ENCODE measurements at regions not wholly inside any gene's neighbourhood (a gene's known extent, or its start where the extent isn't known, plus 50 kb on each side); places are given as distances from the start of the nearest gene placed in this dataset.

DNA sequence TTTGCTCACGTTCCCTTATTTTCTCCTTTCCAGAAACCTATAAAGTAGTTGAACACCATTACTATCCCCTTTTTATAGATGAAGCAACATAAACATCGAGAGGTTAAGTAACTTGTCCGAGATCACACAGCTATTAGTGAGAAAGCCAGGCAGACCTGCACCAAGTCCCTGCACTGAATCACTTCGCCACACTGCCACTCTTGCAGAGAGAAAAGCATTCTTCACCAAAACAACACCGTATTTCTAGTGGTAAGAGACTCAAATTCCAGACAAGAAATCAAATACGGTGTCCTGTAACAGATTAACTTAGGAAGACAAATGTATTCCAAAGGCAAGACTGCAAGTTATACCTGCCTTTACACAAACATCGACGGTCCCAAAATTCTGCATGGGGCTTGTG, 82.0 kb upstream of the DMRT1 start:
- H4K20me1 ChIP-seq (ENCODE audit: insufficient read depth), result no peaks in the 10 kb centered on the region
- no peak overlapping the region for H3K9ac ChIP-seq
- H2AFZ ChIP-seq (ENCODE audit: low read depth), result no peak overlapping the region
- peaks cover 16% of the 10 kb centered on the region for H3F3A ChIP-seq (replicated peaks; ENCODE audit: insufficient read depth)
- no peak overlapping the region for H3K4me2 ChIP-seq
- H3K36me3 ChIP-seq (replicated peaks in 1 of 2; ENCODE audit: control insufficient read depth in 1 of 2, insufficient read depth in 2 of 2, low read length in 1 of 2), result no peaks in the 10 kb centered on the region
- CTCF ChIA-PET, result no interaction called here
- H3K9me2 ChIP-seq, result no peaks in the 10 kb centered on the region
- H3K79me2 ChIP-seq (ENCODE audit: insufficient read depth), result no peaks in the 10 kb centered on the region
- no peaks in the 10 kb centered on the region for H3K9me3 ChIP-seq
- TF ChIP-seq GATA2 (CRISPR knock-in tag; IDR thresholded peaks at IDR 0.05) (no peak), EZH2phosphoT487 (IDR thresholded peaks at IDR 0.05; ENCODE audit: borderline replicate concordance, low read depth) (no peak), TAF1 (IDR thresholded peaks at IDR 0.05; ENCODE audit: borderline replicate concordance, low read depth, low read length) (no peak), GABPA (IDR thresholded peaks at IDR 0.05; ENCODE audit: low read depth) (no peak), REST (IDR thresholded peaks at IDR 0.05; ENCODE audit: low read depth, low read length) (no peak), CHD2 (IDR thresholded peaks at IDR 0.05; ENCODE audit: low read length, partially characterized antibody) (no peak), TEAD4 (IDR thresholded peaks at IDR 0.05; ENCODE audit: borderline replicate concordance, insufficient read depth) (no peak), FOXM1 (IDR thresholded peaks at IDR 0.05; ENCODE audit: low read depth) (no peak)
- no peak overlapping the region for H3K27ac ChIP-seq (ENCODE audit: low read depth in 2 of 2, low read length in 1 of 2)
- H3K4me3 ChIP-seq (ENCODE audit: low read depth in 2 of 2, low read length in 1 of 2), result no peak overlapping the region
- WGBS (ENCODE audit: low lambda C conversion rate), result 10% methylated on average over 8 of the region's 8 CpGs
- no peak for DNase-seq
- H3K27me3 ChIP-seq (ENCODE audit: insufficient read depth), result peaks cover 55% of the 10 kb centered on the region; the same call in 1 of the 2 replicates
- POLR2A ChIA-PET, result no interaction called here
- peaks cover 0 to 4% of the 10 kb centered on the region in 2 experiments; a peak in 1 of 4 replicates for H3K4me1 ChIP-seq (ENCODE audit: control insufficient read depth in 1 of 2, insufficient read depth in 2 of 2, low read depth in 1 of 2, low read length in 1 of 2)

- no peaks in the 10 kb centered on the region for H3K9me3 ChIP-seq
- H3K9ac ChIP-seq, result no peak overlapping the region
- H3K4me1 ChIP-seq (ENCODE audit: control insufficient read depth in 1 of 2, insufficient read depth in 2 of 2, low read depth in 1 of 2, low read length in 1 of 2), result peaks cover 0 to 4% of the 10 kb centered on the region in 2 experiments; a peak in 1 of 4 replicates
- ChIA-PET POLR2A (no interaction called here), CTCF (no interaction called here)
- H3K27ac ChIP-seq (ENCODE audit: low read depth in 2 of 2, low read length in 1 of 2), result no peak overlapping the region
- no peak overlapping the region for H2AFZ ChIP-seq (ENCODE audit: low read depth)
- H3K4me2 ChIP-seq, result no peak overlapping the region
- no peaks in the 10 kb centered on the region for H3K9me2 ChIP-seq
- no peaks in the 10 kb centered on the region for H3K36me3 ChIP-seq (replicated peaks in 1 of 2; ENCODE audit: control insufficient read depth in 1 of 2, insufficient read depth in 2 of 2, low read length in 1 of 2)
- no peak overlapping the region for H3K4me3 ChIP-seq (ENCODE audit: low read depth in 2 of 2, low read length in 1 of 2)
- no peak for DNase-seq
- no peaks in the 10 kb centered on the region for H3K79me2 ChIP-seq (ENCODE audit: insufficient read depth)
- no peaks in the 10 kb centered on the region for H4K20me1 ChIP-seq (ENCODE audit: insufficient read depth)
- peaks cover 58% of the 10 kb centered on the region; the same call in 1 of the 2 replicates for H3K27me3 ChIP-seq (ENCODE audit: insufficient read depth)
- WGBS (ENCODE audit: low lambda C conversion rate), result 18% methylated on average over 9 of the region's 10 CpGs
- H3F3A ChIP-seq (replicated peaks; ENCODE audit: insufficient read depth), result peaks cover 10% of the 10 kb centered on the region
- no peak for TF ChIP-seq SMC3 (IDR thresholded peaks at IDR 0.05; ENCODE audit: low read depth, low read length)
- TF ChIP-seq RCOR1 (IDR thresholded peaks at IDR 0.05; ENCODE audit: low read length), result no peak
- no peak for TF ChIP-seq GABPA (IDR thresholded peaks at IDR 0.05; ENCODE audit: low read depth)
- TF ChIP-seq NFIC (IDR thresholded peaks at IDR 0.05; ENCODE audit: borderline replicate concordance), result no peak
- no peak for TF ChIP-seq TEAD4 (IDR thresholded peaks at IDR 0.05; ENCODE audit: borderline replicate concordance, insufficient read depth)
- no peak for TF ChIP-seq SIN3A (IDR thresholded peaks at IDR 0.05; ENCODE audit: borderline replicate concordance, low read depth, low read length)
- TF ChIP-seq, protein P1, sequence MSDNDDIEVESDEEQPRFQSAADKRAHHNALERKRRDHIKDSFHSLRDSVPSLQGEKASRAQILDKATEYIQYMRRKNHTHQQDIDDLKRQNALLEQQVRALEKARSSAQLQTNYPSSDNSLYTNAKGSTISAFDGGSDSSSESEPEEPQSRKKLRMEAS (IDR thresholded peaks at IDR 0.05; ENCODE audit: low read depth), result no peak
- TF ChIP-seq TAF1 (IDR thresholded peaks at IDR 0.05; ENCODE audit: borderline replicate concordance, low read depth, low read length), result no peak
Observed at GRCh38 chr9:759983-760736, 81.3 kb upstream of the DMRT1 start.

All from SK-N-SH (cell line).